Stimulated activated CD8-positive, alpha-beta memory T cell treated with anti-CD3 and anti-CD28 coated beads, Interleukin-15, amount 100 ng/mL, for 24 hours (primary cell): ENCODE measurements at regions not wholly inside any gene's neighbourhood (a gene's known extent, or its start where the extent isn't known, plus 50 kb on each side); places are given as distances from the start of the nearest gene placed in this dataset.

Experiments
- DNase-seq: peaks from one replicate; pipeline ENCODE4 v3.0.0-alpha.2; 2020; ENCODE audit warnings: low read depth

DNA sequence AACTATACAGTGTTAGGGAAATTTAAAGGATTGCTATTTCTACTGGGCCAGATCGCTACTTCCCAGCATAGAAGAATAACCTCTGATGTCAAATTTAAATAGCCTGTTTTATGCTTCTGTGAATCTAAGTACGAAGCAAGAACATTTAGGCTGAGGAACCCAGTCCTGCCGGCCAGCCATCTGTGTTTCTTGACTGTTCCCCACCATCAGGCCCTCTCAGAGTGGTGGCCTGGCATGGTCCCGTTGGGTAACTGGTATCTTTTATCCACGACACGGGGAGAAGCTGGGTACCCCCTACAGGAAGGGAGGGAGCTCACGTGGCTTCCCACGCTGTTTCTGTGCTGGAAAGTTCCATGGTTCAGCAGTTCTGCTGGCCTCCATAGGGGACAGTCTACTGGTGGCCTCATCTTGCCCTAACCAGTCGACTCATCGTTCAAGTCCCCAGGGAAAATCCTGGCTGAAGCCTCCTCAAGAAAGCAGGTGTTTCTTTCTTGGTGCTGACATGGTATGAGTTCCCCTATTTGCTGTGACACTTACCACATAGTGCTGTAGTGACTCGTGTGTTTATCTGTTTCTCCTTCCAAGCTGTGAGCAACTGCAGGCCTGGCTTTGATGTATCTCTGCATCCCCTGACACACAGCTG, 201.7 kb upstream of the NLRP1 start:
- no peak for DNase-seq

DNA sequence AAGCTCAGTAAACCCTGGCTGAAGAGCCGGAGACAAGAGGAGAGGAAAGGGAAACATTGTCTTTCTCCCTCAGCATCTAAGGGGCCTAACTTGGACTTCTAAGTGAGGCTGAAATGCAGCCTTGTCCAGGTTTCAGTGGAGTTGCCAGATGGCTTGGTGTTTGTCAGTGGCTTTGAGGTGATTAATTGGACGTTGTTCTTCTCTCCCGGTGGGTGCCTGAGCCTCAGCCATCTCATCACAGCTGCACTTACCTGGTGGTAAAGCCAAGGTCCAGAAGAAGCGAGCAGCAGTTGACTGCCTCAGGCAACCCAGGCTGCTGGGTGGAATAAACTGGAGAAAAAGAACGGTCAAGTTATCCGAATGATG, 202.2 kb upstream of the NLRP1 start:
- DNase-seq = no peak

DNA sequence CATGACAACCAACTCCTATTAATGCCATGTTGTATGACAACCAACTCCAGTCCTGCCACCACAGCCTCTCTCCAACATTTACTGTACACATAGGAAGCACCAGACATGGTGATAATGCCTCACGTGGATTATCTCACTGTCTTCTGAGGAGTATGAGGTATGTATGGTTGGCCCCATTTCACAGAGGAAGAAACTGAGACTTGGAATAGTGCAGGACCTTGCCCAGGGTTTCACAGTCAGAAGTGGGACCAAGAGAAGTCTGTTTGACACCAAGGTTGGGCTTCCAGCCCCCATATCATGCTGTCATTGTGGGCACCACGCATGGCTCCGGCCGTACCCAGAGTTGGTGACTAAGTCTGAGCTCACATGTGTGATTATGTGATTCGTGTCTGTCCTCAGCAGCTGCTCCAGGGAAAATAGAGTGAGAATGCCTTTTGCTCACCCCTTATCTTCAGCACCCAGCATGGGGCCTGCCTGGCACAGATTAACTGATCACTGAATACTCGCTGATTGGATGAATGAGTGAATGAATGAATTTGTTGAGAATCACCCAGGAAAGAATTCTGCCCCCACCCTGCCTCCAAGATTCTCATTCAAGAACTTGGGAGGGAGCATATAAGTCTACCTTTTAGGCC, 204.1 kb upstream of the NLRP1 start:
- DNase-seq = no peak

DNA sequence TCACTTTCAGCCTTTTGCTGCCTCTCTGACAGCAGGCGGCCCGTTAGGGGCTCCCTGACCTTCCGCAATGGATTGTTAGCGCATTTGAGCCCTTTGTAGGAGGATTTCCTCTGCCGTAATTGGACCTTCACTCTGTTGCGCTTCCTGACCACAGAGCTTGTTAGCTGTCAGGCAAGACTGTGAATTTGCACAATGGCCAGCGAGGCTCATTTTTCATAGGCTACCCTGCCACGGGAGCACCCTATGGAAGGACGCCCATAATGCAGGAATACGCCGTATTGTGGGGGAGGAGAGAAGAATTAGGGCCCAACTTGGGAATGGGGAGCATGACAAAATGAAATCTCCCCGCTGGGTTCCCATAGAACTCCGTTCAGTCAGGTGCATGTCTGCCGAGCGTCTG, 205.2 kb upstream of the NLRP1 start:
- no peak for DNase-seq

DNA sequence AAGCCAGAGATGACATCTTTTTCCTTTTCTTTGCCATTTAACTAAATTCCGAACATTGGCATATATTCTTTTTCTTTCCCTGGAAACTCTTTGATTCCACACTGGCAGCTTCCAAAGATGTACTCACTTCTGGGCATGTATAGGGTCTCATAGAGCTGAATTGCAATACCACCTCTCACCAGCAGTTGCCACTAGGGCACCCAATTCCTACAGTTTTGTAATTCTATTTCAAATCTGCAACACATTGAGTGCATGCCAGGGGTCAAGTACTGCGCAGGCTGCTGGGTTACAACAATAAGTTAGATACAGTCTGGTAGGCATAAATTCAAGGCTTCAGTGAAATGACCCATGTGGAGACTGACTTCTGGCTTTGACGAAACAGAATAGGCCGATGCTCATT, 208.8 kb upstream of the NLRP1 start:
- DNase-seq = no peak

DNA sequence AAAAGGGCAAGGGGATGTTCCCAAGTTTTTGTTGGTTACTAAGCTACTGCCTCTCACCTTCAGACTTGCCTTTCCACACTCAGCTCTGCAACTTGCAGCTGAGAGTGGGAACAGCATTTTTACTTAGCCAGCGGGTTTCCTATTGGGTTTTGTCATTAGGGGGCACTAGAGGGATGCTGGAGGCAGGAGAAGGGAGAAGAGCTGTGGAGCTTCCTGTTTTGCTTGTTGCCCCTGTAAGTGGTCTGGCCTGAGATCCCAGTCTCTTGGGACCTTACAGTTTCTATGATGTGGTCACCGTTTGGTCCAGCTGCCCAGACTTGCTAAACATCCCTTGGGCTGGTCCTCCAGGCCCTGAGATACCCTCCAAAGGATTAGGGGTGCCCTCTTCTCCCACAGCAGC, 209.6 kb upstream of the NLRP1 start:
- DNase-seq = no peak

DNA sequence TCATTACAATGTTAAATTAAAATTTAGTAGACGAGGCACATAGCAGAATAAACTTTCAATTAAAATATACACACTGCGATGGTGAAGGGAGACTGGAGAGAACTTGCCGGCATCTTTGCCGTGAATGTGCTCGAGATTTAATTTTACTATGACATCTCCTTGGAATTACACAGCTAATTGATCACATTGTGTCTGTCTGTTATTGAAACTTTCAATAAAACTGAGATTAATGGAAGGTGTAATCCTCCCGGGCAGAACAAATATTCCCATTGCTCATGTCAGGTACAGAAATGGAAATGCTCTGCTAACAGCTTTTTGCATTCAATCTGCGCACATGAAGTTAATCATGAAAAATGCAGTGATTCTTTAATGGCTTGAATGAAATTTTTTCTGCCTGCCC, 210.1 kb upstream of the NLRP1 start:
- no peak for DNase-seq

DNA sequence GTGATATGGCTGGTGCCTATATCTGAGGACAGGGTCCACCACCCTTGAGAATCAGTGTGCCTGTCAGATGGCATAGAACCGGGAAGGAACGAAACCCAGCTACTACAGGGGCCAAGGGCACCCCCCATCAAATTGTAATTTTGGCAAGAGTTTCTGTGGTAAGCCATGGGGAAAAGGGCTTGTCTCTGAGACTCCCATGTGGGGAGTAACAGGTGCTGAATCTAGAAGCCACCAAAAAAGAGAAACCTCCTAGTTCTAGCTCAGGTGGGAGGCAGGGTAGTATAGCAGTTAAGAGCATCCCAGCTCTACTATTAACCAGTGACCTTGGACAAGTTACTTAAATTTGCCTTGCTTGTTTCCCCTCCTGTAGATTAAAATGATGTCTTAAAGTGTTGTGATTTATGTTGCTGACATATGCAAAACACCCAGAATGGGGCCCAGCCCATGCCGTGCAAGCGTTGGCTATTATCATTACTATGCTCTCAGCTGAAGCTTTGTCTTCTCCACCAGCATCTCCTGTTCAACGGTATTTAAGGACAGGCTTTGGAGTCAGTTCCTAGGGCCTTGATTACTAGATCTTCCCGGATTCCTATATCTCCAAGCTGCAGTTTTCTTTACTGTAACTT, 210.7 kb upstream of the NLRP1 start:
- DNase-seq = no peak

DNA sequence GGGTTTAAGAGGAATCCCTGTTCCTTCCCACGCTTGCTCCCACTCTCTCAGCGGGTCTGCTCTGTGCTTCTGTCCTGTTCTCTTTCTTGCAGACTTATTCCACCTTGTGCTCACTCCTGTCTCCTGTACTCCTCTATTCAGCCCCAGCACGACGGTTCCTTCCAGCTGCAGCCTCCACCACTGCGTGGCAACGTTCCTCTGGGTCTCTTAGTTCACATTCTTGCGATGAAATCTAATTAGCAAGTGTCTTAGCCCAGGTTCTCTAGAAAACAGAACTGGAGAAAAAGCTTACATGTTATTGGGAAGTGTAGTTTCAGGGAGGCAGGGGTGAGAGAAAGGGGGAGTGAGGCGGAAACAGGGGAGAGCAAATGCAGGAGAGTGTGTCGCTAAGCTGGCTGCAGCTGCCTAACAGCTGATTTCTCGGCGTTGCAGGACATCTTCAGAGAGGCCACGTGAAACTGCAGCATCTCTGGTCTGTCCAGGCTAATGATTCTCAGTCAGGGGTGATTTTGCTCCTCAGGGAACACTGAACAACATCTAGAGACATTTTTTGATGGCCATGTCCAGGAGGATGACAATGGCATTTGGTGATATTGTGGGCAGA, 213.2 kb upstream of the NLRP1 start:
- DNase-seq = no peak

DNA sequence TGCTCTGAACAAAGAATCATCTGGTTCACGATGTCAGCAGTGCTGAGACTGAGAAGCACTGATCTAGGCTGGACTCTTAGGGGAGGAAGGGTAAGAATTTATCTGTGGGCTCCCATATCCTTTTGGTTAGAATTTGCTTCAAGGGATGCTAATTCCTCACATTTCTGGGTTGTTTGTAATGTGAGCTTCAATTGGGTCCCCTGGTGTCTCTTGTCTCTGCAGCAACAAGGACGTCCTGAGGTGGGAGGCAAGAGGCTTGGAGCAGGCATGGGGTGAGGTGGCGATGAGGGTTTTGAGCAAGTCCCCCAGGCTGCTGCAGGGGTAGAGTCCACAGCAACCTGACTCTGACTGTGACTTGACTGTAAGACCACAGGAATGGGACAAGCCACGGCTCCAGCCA, 213.8 kb upstream of the NLRP1 start:
- DNase-seq = no peak

DNA sequence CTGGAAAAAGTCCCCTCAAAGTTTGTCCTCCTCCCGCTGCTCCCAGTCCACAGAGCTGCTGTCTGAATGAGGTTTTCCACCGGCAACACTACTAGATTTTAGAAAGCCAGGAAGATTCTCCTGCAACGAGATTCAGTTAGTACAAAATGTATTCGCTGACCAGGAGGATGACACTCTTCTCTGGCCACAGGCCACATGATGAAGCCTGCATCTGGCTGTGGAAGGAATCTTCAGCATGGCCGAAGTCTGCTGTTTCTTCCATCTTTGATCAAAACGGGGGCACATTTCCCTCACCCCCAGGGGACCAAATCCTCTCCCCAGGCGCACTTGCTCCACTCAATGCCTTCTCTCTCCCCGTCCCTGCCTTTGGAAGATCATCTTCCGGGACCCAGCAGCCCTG, 215.8 kb upstream of the NLRP1 start:
- DNase-seq = no peak

DNA sequence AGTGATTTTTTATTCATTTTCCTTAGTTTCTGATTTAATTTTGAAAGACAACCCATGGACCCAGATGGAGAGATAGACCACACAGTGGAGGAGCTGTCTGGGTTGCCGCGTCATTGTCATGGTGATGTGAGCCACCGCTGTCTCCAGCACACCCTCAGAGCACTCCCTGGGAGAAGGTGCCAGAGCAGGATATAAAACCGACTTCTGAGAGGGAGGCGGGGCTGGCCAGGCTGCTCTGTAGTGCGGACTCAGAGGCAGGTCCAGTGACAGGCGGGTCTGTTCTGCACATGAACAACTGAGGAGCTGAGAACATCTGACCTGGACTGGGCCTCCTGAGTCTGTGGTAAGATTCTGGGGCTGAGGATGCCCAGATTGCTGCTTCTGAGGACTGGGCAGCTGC, 216.3 kb upstream of the NLRP1 start:
- no peak for DNase-seq

DNA sequence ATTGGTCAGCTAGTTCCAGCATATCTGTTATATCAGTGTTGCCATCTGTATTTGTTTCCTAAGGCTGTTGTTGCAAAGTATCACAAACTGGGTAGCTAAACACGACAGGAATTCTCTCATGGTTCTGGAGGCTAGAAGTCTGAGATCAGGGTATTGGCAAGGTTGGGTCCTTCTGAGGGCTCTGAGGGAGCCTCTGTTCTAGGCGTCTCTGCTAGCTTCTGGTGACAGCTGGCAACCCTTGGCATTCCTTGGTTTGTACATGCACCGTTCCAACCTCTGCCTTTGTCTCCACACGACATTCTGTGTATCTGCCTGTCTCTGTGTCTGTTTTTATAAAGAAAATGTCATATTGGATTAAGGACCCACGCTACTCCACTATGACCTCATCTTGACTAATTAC, 219.9 kb upstream of the NLRP1 start:
- no peak for DNase-seq

DNA sequence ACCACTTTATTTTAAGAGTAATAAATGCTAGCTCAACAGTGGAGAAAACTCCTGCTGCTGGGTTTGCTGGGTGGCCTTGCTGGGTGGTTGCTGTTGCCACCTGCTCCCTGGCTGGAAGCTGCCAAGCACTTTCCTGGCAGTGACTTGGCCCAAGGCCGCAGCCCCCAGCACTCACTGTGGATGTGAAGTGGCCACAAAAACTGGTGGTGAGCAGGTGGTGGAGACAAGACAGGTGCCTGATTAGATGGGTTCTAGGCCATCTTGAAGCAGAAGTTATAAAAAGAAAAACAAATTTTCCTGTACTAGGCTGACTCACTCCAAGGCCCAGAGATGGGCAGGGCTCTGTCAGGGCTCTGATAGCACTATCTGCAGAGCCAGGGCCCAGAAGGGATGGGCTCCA, 224.7 kb upstream of the NLRP1 start:
- DNase-seq = no peak

DNA sequence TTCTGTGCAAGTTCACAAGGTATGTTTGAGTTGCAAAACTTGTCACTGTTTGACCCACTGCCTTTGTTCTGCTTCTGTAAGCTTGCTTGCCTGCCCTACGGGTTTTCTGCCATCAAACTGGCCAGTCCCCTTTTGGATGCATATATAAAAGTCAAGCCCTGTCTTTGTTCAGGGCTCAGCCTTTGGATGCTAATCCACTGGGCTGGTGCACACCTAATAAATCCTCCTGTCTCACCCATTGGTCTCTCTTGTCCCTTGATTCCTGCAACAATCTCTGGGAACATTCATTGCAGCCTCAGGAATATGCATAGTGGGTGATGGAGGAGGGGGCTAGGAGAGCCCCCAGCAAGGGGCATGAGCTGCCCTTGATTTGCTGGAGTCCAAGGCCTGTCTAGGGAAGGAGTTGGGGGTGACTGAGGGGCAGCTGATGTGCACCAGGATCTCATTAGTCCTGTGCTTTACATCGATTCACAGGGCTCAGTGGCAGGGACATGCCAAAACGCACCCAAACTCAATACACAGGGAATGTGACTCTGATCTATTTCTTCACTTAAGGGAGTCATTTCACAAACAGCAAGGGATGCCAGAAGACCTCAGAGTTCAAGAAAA, 225.4 kb upstream of the NLRP1 start:
- no peak for DNase-seq

DNA sequence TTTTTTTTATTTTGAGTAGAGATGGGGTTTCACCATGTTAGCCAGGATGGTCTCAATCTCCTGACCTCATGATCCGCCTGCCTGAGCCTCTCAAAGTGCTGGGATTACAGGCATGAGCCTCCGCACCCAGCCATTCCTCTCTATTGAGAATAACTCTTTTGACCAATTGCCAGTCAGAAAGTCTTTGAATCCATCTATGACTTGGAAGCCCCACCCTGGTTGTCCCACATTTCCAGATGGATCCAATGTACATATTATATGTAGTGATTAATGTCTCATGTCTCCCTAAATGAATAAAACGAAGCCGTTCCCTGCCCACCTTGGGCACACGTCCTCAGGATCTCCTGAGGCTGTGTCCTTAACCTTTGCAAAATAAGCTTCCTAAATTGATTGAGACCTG, 228.3 kb upstream of the NLRP1 start:
- DNase-seq = no peak

DNA sequence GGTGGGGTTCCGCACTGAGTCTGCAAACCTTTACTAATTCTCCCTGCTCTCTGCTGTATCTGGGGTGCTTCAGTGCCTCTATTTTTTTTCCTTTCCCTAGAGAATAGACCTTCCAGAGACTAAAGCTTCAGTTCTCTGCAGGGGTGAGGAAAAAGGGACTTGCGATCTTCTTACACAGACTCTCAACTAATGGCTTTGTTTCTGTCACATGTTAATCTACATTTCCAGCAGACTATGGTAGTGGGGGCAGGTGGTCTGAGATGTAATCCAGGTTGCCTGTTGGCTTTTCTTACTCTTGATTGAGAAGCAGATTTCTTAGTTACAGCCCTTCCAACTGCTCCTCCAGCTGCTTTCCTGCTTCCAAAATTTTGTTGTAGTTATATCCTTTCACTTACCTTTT, 229.0 kb upstream of the NLRP1 start:
- no peak for DNase-seq

DNA sequence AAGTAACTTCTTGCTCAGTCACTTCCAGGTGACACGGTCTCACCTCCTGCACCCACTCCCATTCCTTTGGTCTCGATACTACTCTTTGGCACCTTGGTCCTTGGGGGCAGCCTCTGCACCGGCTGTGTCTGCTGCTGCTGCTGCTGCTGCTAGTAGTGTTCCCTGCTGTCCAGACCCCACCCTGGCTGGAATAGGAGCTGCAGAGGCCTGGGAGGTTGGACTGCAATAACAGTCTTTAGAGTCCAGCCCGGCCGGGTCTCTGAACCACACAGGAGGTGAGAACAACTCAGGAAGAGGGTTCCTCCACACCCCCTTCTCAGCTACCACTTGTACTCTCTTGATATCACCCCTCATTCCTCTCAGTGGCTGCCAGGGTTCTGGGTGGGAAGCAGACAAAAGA, 231.1 kb upstream of the NLRP1 start:
- DNase-seq = no peak

DNA sequence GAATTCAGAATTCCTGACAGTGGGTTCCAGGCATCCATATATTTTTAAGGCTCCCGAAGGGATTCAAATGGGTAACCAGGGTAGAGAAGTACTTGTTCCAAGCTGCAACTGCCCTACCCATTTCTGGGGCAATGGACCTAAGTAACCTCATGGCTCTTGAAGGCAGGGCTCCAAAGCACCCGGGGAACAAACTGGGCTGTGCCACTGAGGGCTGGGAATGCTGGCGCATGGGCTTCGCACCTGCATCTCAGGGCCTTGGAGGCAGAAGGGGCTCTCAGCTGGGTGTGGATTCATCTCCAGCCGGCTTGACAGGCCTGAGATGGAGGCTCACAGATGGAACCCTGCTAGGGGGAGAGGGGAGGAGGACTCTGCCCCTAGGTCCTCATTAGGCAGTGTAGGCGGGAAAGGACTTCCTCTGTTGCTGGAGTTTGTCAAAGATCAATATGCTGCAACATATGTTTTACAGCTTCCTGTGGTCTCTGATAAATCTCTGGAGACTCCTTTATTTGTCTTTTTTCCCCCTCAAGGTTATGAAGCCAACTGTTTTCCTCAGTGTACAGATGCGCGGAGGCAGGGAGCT, 232.3 kb upstream of the NLRP1 start:
- DNase-seq = no peak

DNA sequence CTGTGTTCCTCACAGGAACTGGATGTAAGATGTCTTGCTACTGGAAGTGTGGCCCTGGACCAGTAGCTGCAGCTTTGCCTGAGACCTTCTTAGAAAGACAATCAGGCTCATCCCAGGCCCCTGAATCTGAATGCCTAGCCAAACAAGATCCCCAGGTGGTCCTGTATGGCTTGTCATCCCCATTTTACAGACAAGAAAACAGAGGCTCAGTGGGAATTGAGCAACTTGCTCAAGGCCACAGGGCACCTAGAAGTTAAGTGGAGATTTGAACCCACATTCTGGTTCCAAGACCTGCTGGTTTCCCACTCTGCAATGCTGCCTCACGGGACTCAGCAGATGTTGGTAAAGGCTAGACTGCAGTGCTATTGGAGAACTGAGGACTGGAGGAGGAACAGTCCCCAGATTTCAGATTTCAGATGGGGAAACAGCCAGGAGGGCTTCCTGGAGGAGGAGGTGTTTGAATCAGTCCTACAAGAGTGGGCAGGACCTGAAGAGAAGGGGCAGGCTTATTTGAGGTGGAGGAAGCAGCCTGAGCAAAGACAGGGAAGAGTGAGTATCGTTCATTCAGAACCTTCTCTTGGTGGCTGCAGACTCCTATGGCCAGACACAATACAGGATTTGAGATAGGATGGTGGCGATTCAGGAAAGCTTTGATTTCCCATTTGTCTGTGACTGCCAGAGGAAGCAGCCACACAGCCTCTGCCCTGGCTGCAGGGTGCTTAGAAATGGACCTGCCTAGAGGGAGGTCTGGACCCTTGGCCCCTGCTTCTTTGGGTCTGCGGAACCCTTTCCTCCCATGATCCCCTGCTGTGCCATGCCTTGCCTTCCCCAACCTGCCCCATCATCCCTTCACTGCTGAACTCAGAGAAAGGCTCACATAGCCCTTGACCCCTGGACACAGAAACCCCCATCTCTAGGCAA, 233.4 kb upstream of the NLRP1 start:
- no peak for DNase-seq

DNA sequence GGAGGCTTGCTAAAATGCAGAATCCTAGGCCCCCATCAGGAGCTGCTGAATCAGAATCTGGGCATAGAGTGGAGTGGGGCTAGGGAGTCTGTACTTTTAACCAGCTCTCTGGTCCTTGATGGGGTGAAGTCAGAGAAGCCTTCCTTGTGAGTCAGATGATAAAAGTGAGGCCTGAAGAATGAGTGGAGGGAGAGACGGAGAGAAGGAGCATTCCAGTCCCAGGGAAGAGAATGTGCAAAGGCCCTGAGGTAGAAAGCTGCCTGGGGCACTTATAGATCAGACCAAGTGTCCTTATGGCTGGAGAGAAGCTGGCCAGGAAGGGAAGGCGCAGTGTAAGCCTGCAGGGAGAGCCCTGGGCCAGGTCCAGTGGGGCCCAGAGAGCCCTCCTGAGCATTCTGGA, 235.1 kb upstream of the NLRP1 start:
- DNase-seq = no peak
